OCI-LY7 (cell line): ENCODE measurements at regions not wholly inside any gene's neighbourhood (a gene's known extent, or its start where the extent isn't known, plus 50 kb on each side); places are given as distances from the start of the nearest gene placed in this dataset.

Experiments
- BruUV-seq: library from RNA; stranded (reverse); fragments of 400-500 nt; replicated peaks from 2 replicates; lab custom pipeline; 2021; lab: Mats Ljungman, UMichigan
- CTCF ChIA-PET: fragments of 300-600 bp; sonication (Branson Sonifier 250); formaldehyde crosslinking; loops from one replicate; lab custom pipeline; 2022; ENCODE audit warnings: antibody characterized with exemption; ENCODE audit not compliant: unreplicated experiment; lab: Charles Lee
- POLR2A ChIA-PET: fragments of 300-600 bp; sonication (Branson Sonifier 250); formaldehyde crosslinking; loops from one replicate; lab custom pipeline; 2022; ENCODE audit warnings: antibody characterized with exemption; lab: Charles Lee
- DNase-seq: peaks from one replicate; pipeline ENCODE4 v3.0.0-alpha.2; 2015; ENCODE audit warnings: low spot score
- H2AFZ ChIP-seq: fragments of 200-600 bp; sonication (generic), shearing (Covaris generic); 2 replicates; pipeline ENCODE4 v1.6.1; 2014; ENCODE audit warnings: mild to moderate bottlenecking, antibody characterized with exemption, low read length, moderate library complexity
- H3K27ac ChIP-seq: fragments of 200-600 bp; sonication (generic); 2 replicates; pipeline ENCODE4 v1.5.1; 2014; ENCODE audit warnings: mixed run types, low read depth, mild to moderate bottlenecking, moderate library complexity, low read length, inconsistent platforms; ENCODE audit not compliant: poor library complexity, severe bottlenecking
- H3K36me3 ChIP-seq: fragments of 200-600 bp; sonication (generic); 2 replicates; pipeline ENCODE4 v1.6.1; 2014; ENCODE audit warnings: mild to moderate bottlenecking, antibody characterized with exemption, low read length, moderate library complexity, mixed read lengths; ENCODE audit not compliant: insufficient read depth
- H3K4me1 ChIP-seq: fragments of 200-600 bp; sonication (generic); 2 replicates; pipeline ENCODE4 v1.5.1; 2014; ENCODE audit warnings: mild to moderate bottlenecking, low read length; ENCODE audit not compliant: insufficient read depth, poor library complexity, severe bottlenecking
- H3K4me2 ChIP-seq: fragments of 200-600 bp; sonication (generic); 2 replicates; pipeline ENCODE4 v1.6.1; 2014; ENCODE audit warnings: mild to moderate bottlenecking, low read length
- H3K4me3 ChIP-seq: fragments of 200-600 bp; sonication (generic); 2 replicates; pipeline ENCODE4 v1.5.1; 2014; ENCODE audit warnings: mild to moderate bottlenecking, low read depth, low read length; ENCODE audit not compliant: poor library complexity, severe bottlenecking
- H3K79me2 ChIP-seq: fragments of 200-600 bp; sonication (generic); 2 replicates; pipeline ENCODE4 v1.6.1; 2016; ENCODE audit warnings: low read depth, mild to moderate bottlenecking, low read length, moderate library complexity, mixed read lengths; ENCODE audit not compliant: insufficient read depth
- H3K9me2 ChIP-seq: fragments of 200-600 bp; sonication (generic); 2 replicates; pipeline ENCODE4 v1.6.1; 2016; ENCODE audit warnings: mild to moderate bottlenecking, low read length, mixed read lengths; ENCODE audit not compliant: insufficient read depth
- H3K9me3 ChIP-seq: fragments of 200-600 bp; sonication (generic); 2 replicates; pipeline ENCODE4 v1.6.1; 2014; ENCODE audit warnings: mild to moderate bottlenecking, mixed run types, low read length, mixed read lengths
- H4K20me1 ChIP-seq: fragments of 200-600 bp; sonication (generic); 2 replicates; pipeline ENCODE4 v1.6.1; 2014; ENCODE audit warnings: mild to moderate bottlenecking, antibody characterized with exemption, low read length, moderate library complexity, mixed read lengths; ENCODE audit not compliant: insufficient read depth
- EZH2phosphoT487 ChIP-seq: fragments of 200-600 bp; sonication (generic); IDR thresholded peaks from 2 replicates; pipeline ENCODE4 v1.6.1; 2018; ENCODE audit warnings: low read depth, borderline replicate concordance, mild to moderate bottlenecking, mixed run types, antibody characterized with exemption, low read length, moderate library complexity, mixed read lengths
- intact Hi-C: fragments of 100-400 bp; cut with micrococcal nuclease; formaldehyde crosslinking; loops from one replicate; pipeline ENCODE4 v1.10.0; 2022; ENCODE audit not compliant: unreplicated experiment
- TF ChIP-seq, protein P1 (sequence below): fragments of 200-600 bp; sonication (generic); conservative IDR thresholded peaks from 2 replicates; pipeline ENCODE4 v1.5.1; 2014; ENCODE audit warnings: mild to moderate bottlenecking, antibody characterized with exemption, low read length, moderate library complexity, mixed read lengths

DNA sequence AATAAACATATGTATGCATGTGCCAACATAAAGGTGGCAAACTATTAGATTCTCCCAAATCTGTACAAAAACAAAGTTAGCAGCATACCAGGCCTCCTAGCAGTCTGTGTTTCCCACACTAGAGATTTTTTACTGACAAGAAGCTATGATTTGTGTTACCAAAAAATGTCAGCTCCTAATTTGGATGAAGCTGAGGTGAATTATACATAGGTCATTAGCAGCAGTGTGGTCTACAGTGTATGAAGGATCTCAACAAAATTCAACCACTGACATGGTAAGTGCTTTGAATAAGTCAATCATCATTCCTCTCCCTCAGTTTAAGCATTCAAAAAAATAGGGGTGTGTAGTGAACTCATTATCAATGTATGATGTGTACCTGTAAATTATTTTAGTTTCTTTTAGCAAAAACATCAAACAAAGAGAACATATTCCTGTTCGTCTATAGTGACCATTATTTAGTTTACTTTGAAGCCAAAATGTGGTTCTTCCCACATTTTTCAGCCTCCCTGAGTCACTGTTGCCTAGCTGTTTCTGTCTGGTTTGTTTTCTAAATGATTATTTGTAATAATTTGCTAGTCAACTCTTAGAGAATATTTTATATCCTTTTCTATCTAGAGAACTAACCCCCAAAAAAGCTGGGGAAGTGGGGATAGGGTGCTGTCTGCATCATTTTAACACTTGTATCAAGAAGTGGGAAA is 52.1 kb upstream of the RGMB start:
- Histone ChIP-seq H3K4me1 (no peaks in the 10 kb centered on the region), H3K9me2 (no peaks in the 10 kb centered on the region), H4K20me1 (no peaks in the 10 kb centered on the region), H3K4me2 (no peak overlapping the region), H3K9me3 (no peaks in the 10 kb centered on the region), H3K79me2 (no peaks in the 10 kb centered on the region), H3K27ac (no peak overlapping the region), H3K4me3 (no peak overlapping the region), H2AFZ (no peak overlapping the region), H3K36me3 (no peaks in the 10 kb centered on the region)
- intact Hi-C loops = no loop called here
- ChIA-PET CTCF (no interaction called here), POLR2A (interaction anchor here (0.8 to 1.6 kb wide), 3 partner anchors 11 to 16 kb away, joined by 3 to 4 read pairs (median 3); no protein-coding TSS in a partner anchor)
- no TSS peak for BruUV-seq
- TF ChIP-seq, protein P1, sequence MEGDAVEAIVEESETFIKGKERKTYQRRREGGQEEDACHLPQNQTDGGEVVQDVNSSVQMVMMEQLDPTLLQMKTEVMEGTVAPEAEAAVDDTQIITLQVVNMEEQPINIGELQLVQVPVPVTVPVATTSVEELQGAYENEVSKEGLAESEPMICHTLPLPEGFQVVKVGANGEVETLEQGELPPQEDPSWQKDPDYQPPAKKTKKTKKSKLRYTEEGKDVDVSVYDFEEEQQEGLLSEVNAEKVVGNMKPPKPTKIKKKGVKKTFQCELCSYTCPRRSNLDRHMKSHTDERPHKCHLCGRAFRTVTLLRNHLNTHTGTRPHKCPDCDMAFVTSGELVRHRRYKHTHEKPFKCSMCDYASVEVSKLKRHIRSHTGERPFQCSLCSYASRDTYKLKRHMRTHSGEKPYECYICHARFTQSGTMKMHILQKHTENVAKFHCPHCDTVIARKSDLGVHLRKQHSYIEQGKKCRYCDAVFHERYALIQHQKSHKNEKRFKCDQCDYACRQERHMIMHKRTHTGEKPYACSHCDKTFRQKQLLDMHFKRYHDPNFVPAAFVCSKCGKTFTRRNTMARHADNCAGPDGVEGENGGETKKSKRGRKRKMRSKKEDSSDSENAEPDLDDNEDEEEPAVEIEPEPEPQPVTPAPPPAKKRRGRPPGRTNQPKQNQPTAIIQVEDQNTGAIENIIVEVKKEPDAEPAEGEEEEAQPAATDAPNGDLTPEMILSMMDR = no peak
- TF ChIP-seq EZH2phosphoT487 = no peak
- no peak for DNase-seq

DNA sequence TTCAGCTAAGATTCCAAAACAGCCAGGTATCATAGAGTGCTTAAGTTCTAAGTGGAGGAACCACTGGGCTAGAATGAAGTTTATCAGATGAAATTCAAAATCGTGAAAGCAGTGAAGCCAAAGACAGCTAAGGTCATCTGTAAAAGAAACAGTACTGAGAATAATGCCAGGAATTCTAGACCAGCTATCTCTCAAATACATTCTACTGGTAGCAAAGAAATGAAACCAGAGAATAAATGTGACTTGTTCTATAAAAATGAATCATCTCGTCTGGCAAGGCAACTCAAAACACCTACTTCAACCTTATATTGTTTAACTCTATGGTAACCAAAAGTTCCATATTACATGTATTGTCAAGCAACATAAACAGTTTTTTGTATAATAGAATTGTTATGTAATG is 51.3 kb upstream of the RGMB start:
- no peak for DNase-seq
- Histone ChIP-seq H2AFZ (no peak overlapping the region), H4K20me1 (no peaks in the 10 kb centered on the region), H3K9me3 (no peaks in the 10 kb centered on the region), H3K4me3 (no peak overlapping the region), H3K9me2 (no peaks in the 10 kb centered on the region), H3K36me3 (no peaks in the 10 kb centered on the region), H3K79me2 (no peaks in the 10 kb centered on the region), H3K27ac (no peak overlapping the region), H3K4me2 (no peak overlapping the region), H3K4me1 (no peaks in the 10 kb centered on the region)
- ChIA-PET CTCF (no interaction called here), POLR2A (interaction anchor here (0.8 to 1.6 kb wide), 3 partner anchors 10 to 16 kb away, joined by 3 to 4 read pairs (median 3); no protein-coding TSS in a partner anchor)
- intact Hi-C loops = no loop called here
- BruUV-seq = no TSS peak
- no peak for TF ChIP-seq EZH2phosphoT487
- TF ChIP-seq, protein P1 = no peak

DNA sequence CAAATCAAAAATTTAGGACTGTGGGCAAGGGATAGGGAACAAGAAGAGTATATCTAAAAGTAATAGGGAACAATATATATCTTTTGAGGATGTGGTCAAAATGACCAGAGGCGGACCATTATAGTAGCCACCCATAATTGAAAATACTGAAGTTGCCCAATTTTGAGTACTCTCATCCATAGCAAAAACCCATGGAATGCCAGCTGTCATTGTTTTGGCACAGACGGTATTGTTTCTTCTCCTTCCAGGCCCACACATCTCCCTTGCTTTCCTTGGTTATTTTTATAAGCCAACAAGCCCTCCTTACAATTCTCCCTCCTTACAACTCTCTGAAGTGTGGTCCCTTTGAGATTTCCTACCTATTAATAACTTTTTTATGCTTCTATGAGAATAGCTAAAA is 50.4 kb upstream of the RGMB start:
- H3K36me3 ChIP-seq = no peaks in the 10 kb centered on the region
- H4K20me1 ChIP-seq = no peaks in the 10 kb centered on the region
- no peak overlapping the region for H3K4me3 ChIP-seq
- CTCF ChIA-PET = no interaction called here
- BruUV-seq = no TSS peak
- no peak for DNase-seq
- no peaks in the 10 kb centered on the region for H3K9me2 ChIP-seq
- no peaks in the 10 kb centered on the region for H3K4me1 ChIP-seq
- intact Hi-C loops = no loop called here
- H3K79me2 ChIP-seq = no peaks in the 10 kb centered on the region
- TF ChIP-seq EZH2phosphoT487 = no peak
- TF ChIP-seq, protein P1 = no peak
- POLR2A ChIA-PET = interaction anchor here (0.6 kb wide), 1 partner anchor 485 kb away, joined by 3 read pairs; no protein-coding TSS in a partner anchor
- no peak overlapping the region for H3K4me2 ChIP-seq
- H3K9me3 ChIP-seq = no peaks in the 10 kb centered on the region
- H3K27ac ChIP-seq = no peak overlapping the region
- no peak overlapping the region for H2AFZ ChIP-seq
